GM18868 (cell line): ENCODE measurements at regions not wholly inside any gene's neighbourhood (a gene's known extent, or its start where the extent isn't known, plus 50 kb on each side); places are given as distances from the start of the nearest gene placed in this dataset.

ENCODE experiments used
- ATAC-seq: cut with Tn5 transposase; IDR thresholded peaks from one replicate; pipeline ENCODE4 v1.9.1; 2021; ENCODE audit warnings: mild to moderate bottlenecking, moderate library complexity; ENCODE audit not compliant: unreplicated experiment

- peak; percentile 87 for ATAC-seq
Measured at GRCh38 chr5:68528821-68529273, 313.3 kb downstream of the PIK3R1 start.

GRCh38 chr5:68529581-68529980, 314.0 kb downstream of the PIK3R1 start:
- no peak for ATAC-seq

DNA sequence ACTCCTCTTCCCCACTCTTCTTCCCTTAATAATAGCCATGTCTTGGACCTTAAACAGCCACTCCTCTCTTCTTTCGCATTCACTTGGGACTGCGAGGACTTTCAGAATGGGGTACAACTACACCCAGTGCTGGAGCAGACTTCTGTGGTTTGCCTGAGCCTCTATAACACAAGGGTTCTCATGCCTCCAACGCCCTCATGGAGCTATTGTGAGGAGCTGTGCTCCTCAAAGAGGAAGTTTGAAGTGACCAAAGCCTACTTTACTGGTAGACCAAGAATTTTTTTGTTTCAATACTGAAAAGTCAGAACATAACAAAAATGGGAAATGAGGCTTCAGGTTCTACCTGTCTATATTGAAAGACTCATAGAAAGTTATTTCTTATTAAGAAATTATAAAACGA, 316.4 kb downstream of the PIK3R1 start:
- ATAC-seq: no peak

DNA sequence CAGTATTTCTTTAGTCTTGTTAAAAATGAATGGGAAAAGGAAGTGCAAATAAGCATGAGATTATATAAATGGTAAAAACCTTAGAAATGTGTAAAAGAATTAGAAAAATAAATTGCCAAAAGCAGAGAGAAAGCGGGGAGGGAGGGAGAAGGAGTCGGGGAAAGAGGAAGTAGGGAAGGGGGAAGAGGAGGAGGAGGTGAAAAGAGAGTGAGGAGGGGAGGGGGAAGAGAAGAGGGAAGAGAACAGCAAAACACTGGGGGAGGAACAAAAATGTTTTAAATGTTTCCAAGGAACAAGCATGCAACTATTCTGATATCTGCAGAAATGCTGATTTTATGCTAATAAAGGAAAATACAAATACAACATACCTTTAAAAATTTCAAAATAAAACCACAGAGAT, 317.5 kb downstream of the PIK3R1 start:
- ATAC-seq: no peak

DNA sequence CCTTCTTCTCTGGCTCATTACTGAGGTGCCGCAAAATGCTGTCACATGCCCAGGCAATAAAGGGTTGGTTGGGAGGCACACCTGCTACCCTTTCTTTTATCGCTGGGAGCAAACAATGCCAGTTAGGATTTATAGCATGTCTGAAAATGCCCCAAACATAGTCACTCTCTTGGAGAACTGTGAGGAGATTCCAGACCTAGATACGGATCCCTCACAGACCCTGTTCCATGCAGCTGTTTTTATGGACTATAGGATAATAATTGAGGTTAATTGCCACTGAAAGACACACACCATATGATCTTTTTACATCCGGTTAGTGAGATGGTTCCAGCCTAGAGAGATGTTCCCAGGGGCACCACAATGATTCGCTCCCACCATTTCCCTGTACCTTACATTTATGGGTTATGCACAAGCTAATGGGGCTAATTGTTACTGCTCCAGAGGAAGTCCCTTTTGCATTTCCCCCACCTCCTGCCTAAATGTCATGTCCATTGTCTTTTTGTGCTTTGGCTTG, 318.1 kb downstream of the PIK3R1 start:
- ATAC-seq: no peak

DNA sequence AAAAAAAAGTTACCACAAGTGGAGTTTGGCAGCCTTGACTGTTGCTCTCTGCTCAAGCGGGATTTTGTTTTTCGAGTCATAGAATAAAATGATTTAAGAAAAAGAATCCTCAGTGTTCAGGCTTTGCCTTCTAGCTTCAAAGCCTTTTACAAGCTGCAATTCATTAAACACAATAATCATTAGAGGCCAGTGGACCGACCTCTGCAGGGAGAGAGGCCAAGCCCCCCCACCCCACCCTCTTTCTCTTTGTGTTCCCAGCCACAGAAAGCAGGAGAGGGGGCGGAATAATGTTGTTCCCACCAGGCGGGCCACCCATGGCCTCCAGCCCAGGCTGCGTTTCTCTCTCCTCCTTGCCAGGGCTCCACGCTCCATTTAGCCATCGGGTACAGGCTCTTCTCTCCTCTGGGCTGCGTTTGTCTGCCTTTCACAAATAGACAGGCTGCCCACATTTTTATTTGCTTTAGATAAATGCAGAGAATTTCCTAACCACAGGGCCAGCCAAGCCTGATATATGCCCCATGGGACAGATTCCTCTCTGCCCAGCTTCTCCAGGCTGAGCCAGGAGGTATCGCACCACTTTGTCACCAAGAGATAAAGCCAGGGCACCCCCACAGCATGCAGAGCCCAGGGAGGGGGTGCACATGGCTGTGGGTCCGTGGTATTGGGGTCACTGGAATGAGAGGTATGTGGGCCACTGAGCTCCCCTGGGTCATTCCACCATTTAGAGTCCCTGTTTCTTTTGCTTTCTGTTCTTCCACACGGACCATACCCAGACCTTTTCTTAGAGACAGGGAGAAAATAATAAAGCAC, 318.8 kb downstream of the PIK3R1 start:
- no peak for ATAC-seq

DNA sequence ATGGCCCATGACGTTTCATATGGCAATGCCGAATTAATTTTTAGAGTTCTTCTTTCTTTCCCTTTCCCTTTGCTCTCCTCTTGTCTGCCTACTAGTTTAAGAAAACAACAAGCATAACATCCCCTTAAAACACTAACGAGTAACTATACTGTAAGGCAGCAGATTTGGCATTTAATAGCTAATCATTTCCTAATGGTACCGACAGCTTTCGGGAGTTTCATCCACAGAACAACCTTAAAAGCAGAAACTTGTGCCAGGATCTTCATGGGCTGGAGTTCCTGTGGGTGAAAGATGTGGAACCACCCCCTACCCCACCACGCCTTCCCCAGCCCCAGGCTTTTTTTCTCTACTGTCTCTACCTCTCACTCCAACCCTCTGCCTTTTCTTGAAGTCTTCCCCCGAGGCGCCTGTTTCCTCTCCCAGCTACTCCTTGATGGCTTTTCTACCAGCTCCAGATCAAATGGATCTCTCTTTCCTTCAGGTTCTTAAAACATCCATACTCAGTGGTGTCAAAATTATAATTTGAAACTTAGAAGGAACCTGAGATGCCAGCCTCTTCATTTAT, 319.5 kb downstream of the PIK3R1 start:
- ATAC-seq: no peak

GRCh38 chr5:68538814-68539420, 323.4 kb downstream of the PIK3R1 start:
- no peak for ATAC-seq

DNA sequence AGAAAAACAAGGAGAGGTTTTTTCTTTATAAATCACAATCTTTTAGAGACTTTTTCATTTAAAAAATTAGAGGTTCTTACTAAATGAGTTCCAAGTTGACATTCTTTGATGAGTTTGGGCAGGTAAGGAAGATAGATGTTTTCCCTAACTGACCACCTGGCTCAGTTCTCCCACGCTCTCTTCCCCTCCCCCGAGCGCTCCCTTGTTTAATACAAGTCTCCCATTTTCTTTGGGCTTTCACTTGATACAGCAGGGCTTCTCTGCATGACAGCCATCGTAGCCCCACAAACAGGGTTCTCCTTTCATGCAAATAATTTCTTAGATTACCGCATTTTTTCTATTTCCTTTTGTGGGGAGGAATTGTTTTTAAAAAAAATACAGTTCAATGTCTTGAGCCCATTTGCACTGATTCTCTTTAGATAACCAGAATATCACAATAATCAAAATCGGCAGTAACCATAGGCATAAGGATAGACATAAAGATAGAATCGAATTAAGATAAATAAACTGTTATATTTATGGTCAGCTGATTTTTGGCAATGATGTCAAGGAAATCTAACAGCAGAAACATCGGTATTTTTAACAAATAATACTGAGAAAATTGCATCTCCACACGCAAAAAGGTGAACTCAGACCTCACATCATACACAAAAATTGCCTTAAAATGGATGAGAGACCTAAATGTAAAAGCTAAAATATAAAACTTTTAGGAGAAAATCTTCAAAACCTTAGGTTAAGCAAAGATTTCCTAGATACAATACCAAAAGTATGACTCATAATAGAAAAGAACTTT, 325.4 kb downstream of the PIK3R1 start:
- no peak for ATAC-seq

DNA sequence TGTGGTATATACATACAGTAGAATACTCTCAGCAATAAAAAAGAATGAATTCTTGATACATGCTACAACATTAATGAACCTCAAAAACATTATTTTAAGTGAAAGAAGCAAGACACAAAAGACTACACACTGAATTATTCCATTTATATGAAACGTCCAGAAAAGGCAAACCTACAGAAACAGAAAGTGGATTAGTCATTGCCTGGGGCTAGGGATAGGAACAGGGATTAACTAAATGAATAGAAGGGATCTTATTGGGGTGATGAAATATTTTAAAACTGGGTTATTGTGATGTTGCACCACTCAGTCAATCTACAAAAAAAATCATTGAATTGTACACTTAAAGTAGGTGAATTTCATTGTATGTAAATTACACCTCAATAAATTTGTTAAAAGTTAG, 326.7 kb downstream of the PIK3R1 start:
- no peak for ATAC-seq

DNA sequence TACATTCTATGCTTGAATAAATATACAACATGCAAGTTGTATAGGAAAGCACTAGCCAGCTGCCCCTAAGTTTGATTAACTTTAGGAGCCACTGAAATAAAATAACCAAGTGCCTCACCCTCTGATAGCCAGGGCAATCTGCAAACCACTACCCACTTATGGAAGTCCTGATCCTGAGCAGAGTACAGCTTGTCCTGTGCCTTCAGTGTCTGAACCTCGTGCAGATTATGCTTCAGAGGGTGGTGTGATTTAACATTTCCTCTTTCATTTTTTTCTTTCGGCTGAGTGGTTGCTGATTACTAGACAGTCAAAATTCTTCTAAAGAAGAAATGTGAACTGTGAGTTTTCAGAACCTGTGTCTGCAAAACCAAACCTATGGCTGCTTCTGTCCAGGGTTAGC, 327.7 kb downstream of the PIK3R1 start:
- no peak for ATAC-seq

- ATAC-seq: no peak
Measured at GRCh38 chr5:68544091-68544647, 328.6 kb downstream of the PIK3R1 start.

GRCh38 chr5:68544648-68545552, 329.3 kb downstream of the PIK3R1 start:
- no peak for ATAC-seq

DNA sequence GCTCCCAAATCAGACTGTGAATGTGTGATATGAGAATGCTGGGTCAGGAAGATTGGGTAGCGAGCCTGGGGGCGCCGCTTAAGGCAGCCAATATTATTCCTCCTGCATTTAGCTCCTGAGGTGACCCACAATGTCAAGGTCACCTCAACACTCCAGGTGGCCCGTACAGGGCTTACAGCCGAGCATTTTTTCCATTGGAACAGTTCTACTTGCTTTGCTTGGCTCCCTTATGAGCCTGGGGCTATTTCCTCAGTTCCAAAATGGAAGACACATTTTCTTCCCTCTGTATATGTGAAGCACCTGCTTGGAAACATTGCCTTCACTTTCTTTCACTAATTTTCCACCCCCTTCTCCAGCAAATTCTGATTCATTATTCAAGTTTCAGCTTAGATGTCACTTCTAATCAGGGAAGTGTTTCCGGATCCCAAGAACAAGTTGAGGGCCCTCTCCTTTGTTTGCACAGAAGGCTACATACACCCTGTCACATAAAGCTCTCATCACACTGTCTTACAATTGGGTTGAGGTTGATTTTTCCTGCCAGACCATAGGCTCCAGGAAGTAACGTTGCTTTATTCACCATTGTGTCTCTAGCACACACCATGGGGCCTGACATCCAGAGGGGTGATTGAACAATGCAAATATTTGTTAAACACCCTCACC, 330.2 kb downstream of the PIK3R1 start:
- ATAC-seq: no peak

DNA sequence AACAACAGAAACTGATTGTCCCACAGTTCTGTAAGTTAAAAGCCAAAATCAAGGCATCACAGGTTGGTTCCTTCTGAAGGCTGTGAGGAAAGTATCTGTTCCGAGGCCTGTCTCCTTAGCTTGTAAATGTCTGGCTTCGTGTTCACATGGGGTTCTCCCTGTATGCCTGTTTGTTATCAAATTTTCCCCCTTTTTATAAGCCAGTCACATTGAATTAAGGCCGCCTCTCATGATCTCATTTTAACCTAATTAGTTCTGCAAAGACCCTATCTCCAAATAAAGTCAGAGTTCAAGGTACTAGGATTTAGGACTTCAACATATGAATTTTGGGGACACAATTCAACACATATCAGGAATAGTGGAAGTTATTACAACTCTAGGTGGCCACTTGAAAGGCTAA, 331.5 kb downstream of the PIK3R1 start:
- no peak for ATAC-seq

- ATAC-seq: no peak
Measured at GRCh38 chr5:68547622-68548021, 332.1 kb downstream of the PIK3R1 start.

- ATAC-seq: no peak
Measured at GRCh38 chr5:68548959-68549676, 333.6 kb downstream of the PIK3R1 start.

- no peak for ATAC-seq
Measured at GRCh38 chr5:68550015-68550414, 334.5 kb downstream of the PIK3R1 start.

DNA sequence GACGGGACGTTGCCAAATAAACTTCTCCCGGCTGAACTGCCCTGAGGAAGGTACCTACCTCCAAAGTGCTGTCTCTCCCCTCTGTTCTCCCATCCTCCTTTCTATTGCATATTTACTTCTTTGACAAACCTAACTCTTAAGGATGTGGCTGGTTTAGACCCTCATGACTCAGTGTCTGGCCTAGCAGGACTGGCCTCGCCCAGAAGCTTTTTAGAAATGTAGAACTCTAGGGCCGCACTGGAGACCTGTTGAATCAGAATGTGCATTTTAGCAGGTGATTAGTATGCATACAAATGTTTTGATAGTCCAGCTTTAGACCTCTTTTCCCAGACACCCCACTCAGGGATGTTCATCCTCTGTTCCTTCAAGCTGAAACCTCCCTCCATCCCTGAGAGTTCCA, 335.9 kb downstream of the PIK3R1 start:
- no peak for ATAC-seq
